ENCODE measurements at regions not wholly inside any gene's neighbourhood (a gene's known extent, or its start where the extent isn't known, plus 50 kb on each side); places are given as distances from the start of the nearest gene placed in this dataset.

DNA sequence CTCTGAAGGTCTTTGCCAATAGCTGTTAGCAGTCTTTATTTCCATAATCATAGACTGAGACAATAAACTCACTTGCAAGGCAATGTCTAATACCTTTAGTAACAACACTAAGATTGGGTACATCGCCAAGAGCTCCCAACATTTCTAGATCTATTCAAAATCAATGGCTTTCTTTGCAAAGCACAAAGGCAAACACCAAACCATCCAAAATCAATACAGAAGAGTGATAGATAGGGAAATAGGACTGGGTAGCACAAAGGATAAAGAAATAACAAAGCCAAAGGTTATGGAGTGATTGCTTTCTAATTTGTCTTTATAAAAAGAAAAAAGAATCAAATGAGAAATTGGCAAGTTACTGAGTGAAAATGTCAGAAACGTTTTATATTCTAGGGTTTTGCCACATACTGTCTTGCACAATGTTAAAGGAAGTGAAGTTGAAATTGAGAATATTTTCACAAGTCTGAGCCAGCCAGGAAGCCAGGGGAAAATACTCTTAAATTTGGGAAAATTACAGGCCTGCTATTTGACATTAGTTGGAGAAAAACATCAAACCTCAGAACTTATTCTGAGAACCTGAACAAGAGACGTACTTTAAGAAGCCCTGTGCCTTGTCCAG is 53.3 kb upstream of the LHFPL2 start:
- TF ChIP-seq EZH2phosphoT487 (IDR thresholded peaks at IDR 0.05; ENCODE audit: insufficient read depth, low read depth), result no peak
- no peak for TF ChIP-seq EZH2 (IDR thresholded peaks at IDR 0.05; ENCODE audit: insufficient read depth, poor library complexity, severe bottlenecking)

All from GM23248 (cell line).